HG03439 (cell line): ENCODE measurements at regions not wholly inside any gene's neighbourhood (a gene's known extent, or its start where the extent isn't known, plus 50 kb on each side); places are given as distances from the start of the nearest gene placed in this dataset.

Experiments
- ATAC-seq: cut with Tn5 transposase; IDR thresholded peaks from one replicate; pipeline ENCODE4 v1.9.1; 2021; ENCODE audit warnings: mild to moderate bottlenecking, moderate library complexity; ENCODE audit not compliant: unreplicated experiment

DNA sequence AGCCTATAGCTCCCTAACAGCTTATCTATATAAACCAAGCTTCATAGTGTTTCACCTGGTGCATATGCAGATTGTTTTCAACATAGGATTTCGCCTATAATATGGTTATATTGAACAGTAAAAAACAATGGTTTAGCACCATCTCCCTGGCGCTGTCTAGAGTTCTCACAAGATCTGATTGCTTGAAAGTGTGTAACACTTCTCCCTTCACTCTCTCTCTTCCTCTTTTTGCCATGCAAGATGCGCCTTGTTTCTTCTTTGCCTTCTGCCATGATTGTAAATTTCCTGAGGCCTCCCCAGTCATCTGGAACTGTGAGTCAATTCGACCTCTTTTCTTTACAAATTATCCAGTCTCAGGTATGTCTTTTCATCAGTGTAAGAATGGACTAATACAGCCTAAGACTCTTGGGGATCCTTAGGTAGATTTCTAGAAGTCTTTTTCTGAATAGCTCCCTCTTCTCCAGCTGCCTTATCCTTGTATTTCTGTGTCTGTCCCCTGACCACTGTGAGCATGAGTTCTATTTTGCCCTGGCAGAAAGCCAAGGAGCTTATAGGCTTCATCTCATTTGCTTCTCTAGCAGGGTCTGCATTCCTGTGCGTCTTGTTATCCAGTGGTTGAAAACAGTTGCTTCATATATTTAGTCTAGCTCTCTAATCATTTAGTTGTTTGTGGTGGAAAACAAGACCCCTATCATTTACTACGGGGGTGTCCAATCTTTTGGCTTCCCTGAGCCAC, 401.6 kb downstream of the GPD2 start:
- ATAC-seq: no peak

- ATAC-seq: no peak
These were observed 405.1 kb downstream of the GPD2 start for GRCh38 chr2:156841321-156841720.

DNA sequence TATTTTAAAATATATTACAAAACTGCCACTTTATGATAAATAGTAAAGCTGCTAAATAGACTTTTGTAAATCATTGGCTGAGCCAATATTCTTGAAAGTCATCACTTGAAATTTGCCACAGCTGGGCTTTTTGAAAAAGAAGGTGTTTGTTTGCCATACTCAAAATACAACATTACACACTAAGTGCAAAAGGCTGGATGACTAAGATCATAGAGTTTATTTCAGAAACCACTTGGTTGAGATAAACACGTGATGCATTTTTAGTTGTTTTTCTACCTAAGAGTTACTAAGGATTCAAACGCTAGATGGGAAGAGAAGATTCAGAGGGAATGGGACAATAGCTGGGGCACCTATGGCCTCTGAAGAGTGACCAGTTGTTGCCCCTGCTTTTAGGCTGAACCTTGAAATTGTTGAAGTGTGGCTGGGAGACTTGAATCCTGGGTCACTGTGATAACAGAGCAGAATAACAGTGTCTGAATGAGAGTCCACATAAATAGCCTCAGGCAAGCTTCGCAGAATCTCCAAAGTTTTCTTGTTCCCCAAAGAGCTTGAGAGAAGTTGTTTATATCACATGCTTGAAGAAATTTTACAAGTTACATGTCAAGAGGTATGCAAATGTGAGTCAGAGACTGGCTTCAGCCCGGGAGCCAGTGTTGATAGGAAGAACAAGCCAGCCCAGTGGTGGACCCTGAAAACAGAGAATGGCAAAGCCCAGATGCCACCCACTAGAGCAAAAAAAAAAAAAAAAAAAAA, 409.8 kb downstream of the GPD2 start:
- no peak for ATAC-seq

- no peak for ATAC-seq
These were observed 405.3 kb upstream of the GALNT5 start for GRCh38 chr2:156852210-156852609.

- no peak for ATAC-seq
These were observed 404.8 kb upstream of the GALNT5 start for GRCh38 chr2:156852681-156853080.

DNA sequence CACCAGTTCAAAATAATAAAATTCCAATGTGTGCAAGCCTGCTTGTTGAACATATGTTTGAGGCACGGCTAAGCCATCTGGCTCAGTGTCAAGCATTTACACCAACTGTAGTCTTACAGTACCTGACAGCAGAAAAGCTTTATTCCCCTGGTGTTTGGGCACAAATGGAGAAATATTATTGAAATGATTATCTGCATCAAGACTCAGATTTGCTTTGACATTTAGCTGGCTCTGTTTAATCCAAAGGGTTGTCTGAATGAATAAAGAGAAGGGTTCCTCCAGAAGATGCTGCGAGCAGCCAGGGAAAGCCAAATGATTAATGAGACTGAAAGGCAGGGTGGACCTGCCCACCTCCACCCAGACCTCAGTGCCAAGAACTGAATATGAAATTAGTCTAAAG, 393.2 kb upstream of the GALNT5 start:
- no peak for ATAC-seq

DNA sequence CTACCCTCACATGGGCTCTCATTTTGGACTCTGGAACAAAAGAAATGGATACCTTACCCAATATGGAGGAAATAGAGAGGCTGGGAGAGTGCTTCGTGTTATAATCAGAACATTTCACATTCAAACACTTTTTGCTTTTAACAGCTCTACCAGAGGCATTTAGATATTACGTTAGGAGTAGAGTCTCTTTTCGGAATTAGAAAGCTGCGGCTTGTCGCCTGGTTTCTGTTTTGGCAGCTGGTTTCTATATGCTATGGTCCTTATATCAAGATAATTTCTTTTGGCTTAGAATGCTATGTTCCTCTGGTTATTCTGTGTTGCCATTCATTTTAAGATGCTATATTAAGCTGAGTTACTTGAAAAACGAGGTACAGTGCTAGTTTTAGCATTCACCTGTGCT, 392.8 kb upstream of the GALNT5 start:
- no peak for ATAC-seq

DNA sequence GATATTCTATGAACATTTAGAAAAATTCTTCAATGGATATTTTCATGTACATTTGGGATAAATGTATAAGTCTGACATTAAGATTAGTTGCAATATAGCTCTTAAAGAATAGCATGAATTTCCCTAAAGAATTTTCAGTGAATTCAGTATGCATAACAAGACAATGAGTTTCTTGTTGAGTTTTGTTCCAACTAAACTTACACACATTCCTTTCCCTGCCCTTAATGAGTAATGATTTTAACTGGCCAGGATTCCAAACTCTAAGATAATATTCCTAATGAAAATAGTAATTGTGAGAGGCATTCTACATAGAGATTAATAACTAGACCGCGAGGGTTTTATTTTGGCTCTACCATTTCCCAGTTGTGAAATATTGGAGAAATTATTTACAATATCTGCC, 390.3 kb upstream of the GALNT5 start:
- no peak for ATAC-seq

- no peak for ATAC-seq
These were observed 382.8 kb upstream of the GALNT5 start for GRCh38 chr2:156874707-156875106.

GRCh38 chr2:156883804-156884203, 373.7 kb upstream of the GALNT5 start:
- no peak for ATAC-seq

- ATAC-seq: no peak
These were observed 373.3 kb upstream of the GALNT5 start for GRCh38 chr2:156884216-156884615.

GRCh38 chr2:156890529-156891148, 366.9 kb upstream of the GALNT5 start:
- ATAC-seq: no peak

DNA sequence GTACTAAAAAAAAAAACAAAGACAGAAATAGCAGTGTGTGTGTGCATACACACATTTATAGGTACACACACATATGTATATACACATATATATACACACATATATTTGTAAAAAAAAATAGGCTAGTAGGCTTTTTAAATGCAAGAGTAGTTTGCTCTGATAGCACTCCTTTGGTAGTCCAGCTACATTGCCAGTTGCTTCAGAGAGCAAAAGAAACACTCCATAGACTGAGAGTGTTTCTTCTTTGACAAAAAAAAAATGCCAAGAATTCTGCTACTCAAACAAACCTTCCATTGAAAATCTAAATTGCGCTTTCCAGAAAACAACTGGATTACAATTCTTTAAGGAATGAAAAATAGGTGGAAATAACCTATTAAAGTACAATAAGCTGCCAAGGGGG, 365.9 kb upstream of the GALNT5 start:
- no peak for ATAC-seq

DNA sequence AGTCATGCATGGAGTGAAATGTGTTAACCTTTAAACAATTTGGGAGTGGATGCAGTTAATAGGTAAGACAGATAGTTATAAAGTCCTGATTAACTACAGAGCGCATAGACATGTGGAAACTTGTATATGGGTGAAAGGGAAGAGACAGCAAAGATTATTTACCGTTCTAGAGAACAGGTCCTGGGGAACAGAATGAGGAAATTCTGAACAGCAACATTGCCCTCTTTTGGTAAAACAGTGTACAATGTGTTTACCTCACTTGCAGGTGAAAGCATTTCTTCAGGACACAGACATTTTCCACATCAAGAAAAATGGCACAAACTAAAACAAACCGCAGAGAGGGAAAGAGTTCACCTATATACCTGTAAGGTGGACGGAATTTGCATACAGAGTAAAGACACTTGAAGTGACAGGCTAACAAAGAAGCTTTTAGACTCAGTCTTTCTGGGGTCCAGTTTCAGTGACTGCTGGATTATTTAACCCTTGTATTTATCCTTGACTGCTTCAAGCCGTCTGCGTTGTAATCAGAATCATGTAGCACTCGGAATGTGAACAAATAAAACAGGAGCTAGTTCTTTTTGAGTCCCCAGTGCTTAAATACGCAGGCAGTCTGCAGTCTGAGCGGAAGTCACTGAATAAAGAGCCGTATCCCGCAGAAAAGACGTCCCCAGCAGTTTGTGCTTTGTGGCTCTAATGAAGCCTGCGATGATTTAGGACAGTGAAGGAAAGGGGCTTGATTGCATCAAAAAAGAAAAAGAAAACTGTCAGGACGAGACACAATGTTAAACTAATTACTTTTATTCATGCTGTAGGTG, 364.8 kb upstream of the GALNT5 start:
- no peak for ATAC-seq

DNA sequence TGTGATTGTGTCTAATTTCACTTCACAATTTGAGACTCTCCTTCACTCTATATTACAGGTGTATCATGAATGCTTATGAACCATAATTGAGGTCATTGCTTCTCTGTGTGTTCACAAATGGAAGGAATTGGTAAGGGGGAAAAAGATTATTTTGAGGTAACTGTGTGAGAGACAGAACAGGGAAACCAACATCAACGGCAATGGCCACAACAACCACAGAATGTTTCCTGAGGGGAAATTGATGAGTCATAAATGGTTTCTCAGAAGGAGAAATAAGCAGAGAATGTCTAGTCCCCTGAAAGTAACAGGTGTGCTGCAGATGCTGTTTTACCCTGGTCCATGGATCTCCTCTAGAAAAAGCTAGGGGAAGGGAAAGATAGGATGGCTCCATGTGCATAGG, 361.2 kb upstream of the GALNT5 start:
- peak; percentile 97 for ATAC-seq

DNA sequence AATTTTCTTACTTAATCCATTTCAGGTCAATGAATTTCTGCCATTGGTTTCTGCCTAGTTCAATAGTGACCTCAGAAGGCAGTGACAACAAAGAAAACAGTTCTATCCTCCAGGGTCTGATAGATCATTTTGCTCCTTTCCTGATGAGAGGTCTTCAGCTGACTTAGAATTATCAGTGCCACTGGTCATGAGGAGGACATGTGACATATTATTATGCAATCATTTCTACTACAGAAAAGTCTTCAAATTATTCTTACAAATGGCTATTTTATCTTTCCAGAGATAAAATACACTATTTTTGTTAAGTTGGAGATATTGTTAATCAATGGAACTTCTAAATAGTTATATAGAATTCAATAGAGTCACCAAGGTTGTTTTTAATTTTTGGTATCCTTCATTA, 360.0 kb upstream of the GALNT5 start:
- no peak for ATAC-seq

- ATAC-seq: no peak
These were observed 356.0 kb upstream of the GALNT5 start for GRCh38 chr2:156901373-156902031.

DNA sequence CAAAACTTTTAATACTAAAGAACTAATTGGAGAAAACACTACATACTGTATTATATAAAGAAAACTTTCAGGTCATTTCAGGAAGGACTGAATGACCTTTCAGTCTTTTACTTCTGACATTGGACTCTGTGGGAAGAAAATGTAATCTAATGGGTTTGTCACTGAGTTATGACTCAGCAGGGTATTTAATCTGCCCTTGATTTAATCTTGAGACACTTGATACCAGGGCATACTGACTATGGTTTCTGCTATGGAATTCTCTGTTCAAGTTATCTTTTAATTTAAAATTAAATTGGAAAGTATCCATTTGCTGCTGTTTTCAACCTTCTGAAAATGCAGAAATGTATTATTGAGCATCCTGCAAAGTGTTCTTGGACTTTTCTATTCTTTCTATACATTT, 354.2 kb upstream of the GALNT5 start:
- no peak for ATAC-seq

- peak; percentile 73 for ATAC-seq
These were observed 349.7 kb upstream of the GALNT5 start for GRCh38 chr2:156907806-156908205.

DNA sequence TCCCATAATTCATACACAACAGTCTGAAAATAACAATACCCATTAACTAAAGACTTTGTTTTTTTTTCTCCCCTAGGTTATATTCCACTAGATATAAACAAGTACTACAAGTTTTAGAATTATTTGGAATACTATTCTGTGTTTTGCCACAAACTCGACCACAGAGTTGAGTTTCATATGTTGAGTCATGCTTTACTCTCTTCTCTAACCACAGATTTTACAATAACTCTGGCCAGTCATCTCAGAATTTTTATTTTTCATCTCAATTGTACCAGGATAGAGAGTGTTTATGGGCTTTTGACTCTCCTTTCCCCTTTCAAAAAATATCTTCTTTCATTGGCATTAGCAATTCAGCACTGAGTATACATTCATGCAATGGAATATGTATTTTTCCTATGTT, 348.7 kb upstream of the GALNT5 start:
- ATAC-seq: peak; percentile 88

- ATAC-seq: no peak
These were observed 347.5 kb upstream of the GALNT5 start for GRCh38 chr2:156909983-156910382.
